ENCODE measurements at regions not wholly inside any gene's neighbourhood (a gene's known extent, or its start where the extent isn't known, plus 50 kb on each side); places are given as distances from the start of the nearest gene placed in this dataset.
"Not testable (repeated sequence)": the region's sequence is repeated elsewhere in the genome, so short reads cannot be mapped to it uniquely, and the experiment has no call there.

DNA sequence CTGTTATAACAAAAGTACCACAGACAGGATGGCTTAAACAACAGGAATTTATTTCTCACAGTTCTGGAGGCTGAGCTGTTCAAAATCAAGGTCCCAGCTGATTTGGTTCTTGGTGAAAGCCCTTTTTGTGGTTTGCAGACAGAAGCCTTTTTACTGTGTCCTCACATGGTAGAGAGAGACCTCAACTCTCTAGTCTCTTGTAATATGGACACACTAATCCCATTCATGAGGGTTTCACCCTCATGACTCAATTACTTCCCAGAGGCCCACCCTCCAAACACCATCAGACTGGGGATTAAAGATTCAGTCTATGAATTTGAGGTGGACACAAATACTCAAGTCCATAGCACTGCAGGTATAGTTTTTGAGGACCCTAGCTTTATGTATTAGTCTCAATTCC lies 97.3 kb upstream of the WIPF3 start:
- TF ChIP-seq, protein P1, sequence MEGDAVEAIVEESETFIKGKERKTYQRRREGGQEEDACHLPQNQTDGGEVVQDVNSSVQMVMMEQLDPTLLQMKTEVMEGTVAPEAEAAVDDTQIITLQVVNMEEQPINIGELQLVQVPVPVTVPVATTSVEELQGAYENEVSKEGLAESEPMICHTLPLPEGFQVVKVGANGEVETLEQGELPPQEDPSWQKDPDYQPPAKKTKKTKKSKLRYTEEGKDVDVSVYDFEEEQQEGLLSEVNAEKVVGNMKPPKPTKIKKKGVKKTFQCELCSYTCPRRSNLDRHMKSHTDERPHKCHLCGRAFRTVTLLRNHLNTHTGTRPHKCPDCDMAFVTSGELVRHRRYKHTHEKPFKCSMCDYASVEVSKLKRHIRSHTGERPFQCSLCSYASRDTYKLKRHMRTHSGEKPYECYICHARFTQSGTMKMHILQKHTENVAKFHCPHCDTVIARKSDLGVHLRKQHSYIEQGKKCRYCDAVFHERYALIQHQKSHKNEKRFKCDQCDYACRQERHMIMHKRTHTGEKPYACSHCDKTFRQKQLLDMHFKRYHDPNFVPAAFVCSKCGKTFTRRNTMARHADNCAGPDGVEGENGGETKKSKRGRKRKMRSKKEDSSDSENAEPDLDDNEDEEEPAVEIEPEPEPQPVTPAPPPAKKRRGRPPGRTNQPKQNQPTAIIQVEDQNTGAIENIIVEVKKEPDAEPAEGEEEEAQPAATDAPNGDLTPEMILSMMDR (conservative IDR thresholded peaks at IDR 0.05; ENCODE audit: low read depth, low read length), result not testable (repeated sequence)
- TF ChIP-seq USF2 (IDR thresholded peaks at IDR 0.05; ENCODE audit: low read depth, low read length), result not testable (repeated sequence)
